Gastrocnemius medialis (tissue), 4 donors: ENCODE measurements at regions not wholly inside any gene's neighbourhood (a gene's known extent, or its start where the extent isn't known, plus 50 kb on each side); places are given as distances from the start of the nearest gene placed in this dataset.

Source experiments
- ATAC-seq, 2 donors: fragments of 150-250 bp; one replicate each; pipeline ENCODE4 v1.9.1; 2016
- DNase-seq, 2 donors: peaks; one replicate each; pipeline ENCODE4 v3.0.0-alpha.2; 2019
- H3K27ac ChIP-seq, 4 donors: fragments of 200-600 bp; sonication (generic); 1 replicate in 1 of 4; 2 replicates in 3 of 4; pipeline ENCODE4 v1.5.1; 2016 to 2018; ENCODE audit warnings: mild to moderate bottlenecking in 2 of 4, moderate library complexity in 1 of 4
- H3K27me3 ChIP-seq, 3 donors: fragments of 200-600 bp; sonication (generic) in 2 of 3; 1 replicate in 1 of 3; 2 replicates in 2 of 3; pipeline versions ENCODE4 v1.5.1 to v1.6.0; 2016 to 2019; ENCODE audit warnings: mild to moderate bottlenecking in 1 of 3, moderate library complexity in 1 of 3
- H3K36me3 ChIP-seq, 2 donors: fragments of 200-600 bp; sonication (generic) in 1 of 2; one replicate each; pipeline ENCODE4 v1.5.1; 2017 to 2018
- H3K4me1 ChIP-seq, 2 donors: fragments of 200-600 bp; sonication (generic) in 1 of 2; one replicate each; pipeline ENCODE4 v1.5.1; 2016 to 2017; ENCODE audit warnings: mild to moderate bottlenecking in 2 of 2
- H3K4me3 ChIP-seq, 4 donors: fragments of 200-600 bp; sonication (generic) in 3 of 4; 1 replicate in 1 of 4; 2 replicates in 3 of 4; pipeline ENCODE4 v1.5.1; 2016 to 2019; ENCODE audit warnings: mild to moderate bottlenecking in 2 of 4
- H3K9me3 ChIP-seq, 3 donors: fragments of 200-600 bp; sonication (generic) in 2 of 3; 1 replicate in 1 of 3; 2 replicates in 2 of 3; pipeline ENCODE4 v1.5.1; 2016 to 2019
- POLR2A ChIP-seq, 2 donors: fragments of 450-650 bp; IDR thresholded peaks; one replicate each; pipeline ENCODE4 v1.6.1; 2017; ENCODE audit warnings: antibody characterized with exemption in 2 of 2, mild to moderate bottlenecking in 2 of 2, moderate library complexity in 2 of 2
- in situ Hi-C, 4 donors: fragments of 200-750 bp; cut with MboI; loops; one replicate each; pipeline versions ENCODE4 v1.15.0 to v1.8.0; 2017; ENCODE audit warnings: low sequenced_read_pairs in 4 of 4
- intact Hi-C: fragments of 100-400 bp; cut with DNase I; formaldehyde crosslinking; loops from one replicate; pipeline ENCODE4 v1.15.1; 2023; ENCODE audit warnings: low total_unique reads
- TF ChIP-seq, protein P1 (sequence below), 5 experiments: fragments of 450-650 bp in 3 of 5; fragments of 200-600 bp in 2 of 5; sonication (generic) in 2 of 5; IDR thresholded peaks in 4 of 5; conservative IDR thresholded peaks in 1 of 5; 1 replicate in 4 of 5; 2 replicates in 1 of 5; pipeline ENCODE4 v1.5.1; 2016 to 2019; ENCODE audit warnings: antibody characterized with exemption in 5 of 5, mild to moderate bottlenecking in 3 of 5, moderate library complexity in 3 of 5

DNA sequence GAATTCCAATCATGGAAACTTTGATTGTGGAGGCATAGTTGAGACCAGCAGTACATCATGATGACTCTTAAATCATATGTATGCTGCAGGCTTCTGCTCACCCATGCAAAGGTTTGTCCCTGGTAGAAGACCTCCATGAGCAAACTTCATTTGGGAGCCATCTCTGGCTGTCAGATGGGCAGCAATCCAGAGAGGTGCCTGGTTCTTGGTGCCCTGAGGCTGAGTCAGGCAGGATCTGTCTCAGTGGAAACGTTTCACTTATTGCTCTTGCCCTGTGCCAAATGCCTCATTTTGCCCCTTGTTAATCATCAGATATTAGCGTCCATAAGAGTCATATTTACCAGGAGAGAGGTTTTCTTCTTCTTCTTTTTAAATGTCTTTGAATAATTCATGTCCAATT lies 151.5 kb upstream of the CELF4 start:
- Histone ChIP-seq H3K9me3 (no peaks in the 10 kb centered on the region), H3K4me1 (no peaks in the 10 kb centered on the region), H3K27me3 (no peaks in the 10 kb centered on the region), H3K27ac (no peak overlapping the region), H3K4me3 (no peak overlapping the region), H3K36me3 (no peaks in the 10 kb centered on the region)
- TF ChIP-seq, protein P1, sequence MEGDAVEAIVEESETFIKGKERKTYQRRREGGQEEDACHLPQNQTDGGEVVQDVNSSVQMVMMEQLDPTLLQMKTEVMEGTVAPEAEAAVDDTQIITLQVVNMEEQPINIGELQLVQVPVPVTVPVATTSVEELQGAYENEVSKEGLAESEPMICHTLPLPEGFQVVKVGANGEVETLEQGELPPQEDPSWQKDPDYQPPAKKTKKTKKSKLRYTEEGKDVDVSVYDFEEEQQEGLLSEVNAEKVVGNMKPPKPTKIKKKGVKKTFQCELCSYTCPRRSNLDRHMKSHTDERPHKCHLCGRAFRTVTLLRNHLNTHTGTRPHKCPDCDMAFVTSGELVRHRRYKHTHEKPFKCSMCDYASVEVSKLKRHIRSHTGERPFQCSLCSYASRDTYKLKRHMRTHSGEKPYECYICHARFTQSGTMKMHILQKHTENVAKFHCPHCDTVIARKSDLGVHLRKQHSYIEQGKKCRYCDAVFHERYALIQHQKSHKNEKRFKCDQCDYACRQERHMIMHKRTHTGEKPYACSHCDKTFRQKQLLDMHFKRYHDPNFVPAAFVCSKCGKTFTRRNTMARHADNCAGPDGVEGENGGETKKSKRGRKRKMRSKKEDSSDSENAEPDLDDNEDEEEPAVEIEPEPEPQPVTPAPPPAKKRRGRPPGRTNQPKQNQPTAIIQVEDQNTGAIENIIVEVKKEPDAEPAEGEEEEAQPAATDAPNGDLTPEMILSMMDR (IDR thresholded peaks at IDR 0.05 in 4 of 5, conservative IDR thresholded peaks at IDR 0.05 in 1 of 5) = no peak
- no peak for TF ChIP-seq POLR2A (IDR thresholded peaks at IDR 0.05)
- DNase-seq (no peak), ATAC-seq (no peak)
- in situ Hi-C loops (no loop called here), intact Hi-C loops (no loop called here)

DNA sequence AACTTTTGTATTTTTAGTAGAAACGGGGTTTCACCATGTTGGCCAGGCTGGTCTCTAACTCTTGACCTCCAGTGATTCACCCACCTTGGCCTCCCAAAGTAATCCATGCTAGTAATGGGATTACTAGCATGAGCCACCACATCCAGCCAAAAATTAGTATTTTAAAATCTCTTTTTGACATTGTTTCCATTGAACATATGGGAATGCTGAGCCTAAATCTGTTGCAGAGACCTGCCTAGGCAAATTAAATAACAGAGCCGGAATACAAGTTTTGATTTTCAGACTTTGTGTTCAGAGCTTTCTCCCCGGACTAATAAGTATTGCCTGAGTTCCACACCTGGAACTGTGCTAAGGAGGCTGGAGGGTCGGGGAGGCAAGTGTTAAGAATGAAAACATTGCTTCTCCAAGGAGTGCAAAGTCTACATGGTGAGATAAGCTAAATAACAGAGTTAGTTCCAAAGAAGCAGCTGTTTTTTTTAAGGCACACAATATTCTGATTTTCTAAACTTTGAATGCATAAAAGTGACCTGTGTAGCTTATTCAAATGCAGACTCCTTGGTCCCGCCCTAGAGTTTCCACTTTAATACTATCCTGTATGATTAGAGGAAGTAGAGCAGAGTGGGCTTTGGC lies 150.6 kb upstream of the CELF4 start:
- Histone ChIP-seq H3K36me3 (no peaks in the 10 kb centered on the region), H3K27ac (no peak overlapping the region), H3K4me1 (no peaks in the 10 kb centered on the region), H3K27me3 (no peaks in the 10 kb centered on the region), H3K9me3 (no peaks in the 10 kb centered on the region), H3K4me3 (no peak overlapping the region)
- no peak for DNase-seq
- intact Hi-C loops = no loop called here
- no peak for ATAC-seq
- in situ Hi-C loops = no loop called here
- TF ChIP-seq, protein P1 (IDR thresholded peaks at IDR 0.05 in 4 of 5, conservative IDR thresholded peaks at IDR 0.05 in 1 of 5) = no peak
- TF ChIP-seq POLR2A (IDR thresholded peaks at IDR 0.05) = no peak

- ATAC-seq (no peak), DNase-seq (no peak)
- in situ Hi-C loops (no loop called here), intact Hi-C loops (no loop called here)
- H3K27ac ChIP-seq = no peak overlapping the region
- no peak overlapping the region for H3K4me3 ChIP-seq
- H3K9me3 ChIP-seq = no peaks in the 10 kb centered on the region
- H3K4me1 ChIP-seq = no peaks in the 10 kb centered on the region
- TF ChIP-seq, protein P1 (IDR thresholded peaks at IDR 0.05 in 4 of 5, conservative IDR thresholded peaks at IDR 0.05 in 1 of 5) = no peak
- no peak for TF ChIP-seq POLR2A (IDR thresholded peaks at IDR 0.05)
- no peaks in the 10 kb centered on the region for H3K27me3 ChIP-seq
- H3K36me3 ChIP-seq = no peaks in the 10 kb centered on the region
These were observed 149.1 kb upstream of the CELF4 start for GRCh38 chr18:37714691-37715090.

- TF ChIP-seq, protein P1 (IDR thresholded peaks at IDR 0.05 in 4 of 5, conservative IDR thresholded peaks at IDR 0.05 in 1 of 5) = no peak
- no peak for TF ChIP-seq POLR2A (IDR thresholded peaks at IDR 0.05)
- Histone ChIP-seq H3K36me3 (no peaks in the 10 kb centered on the region), H3K27ac (no peak overlapping the region), H3K4me1 (no peaks in the 10 kb centered on the region), H3K27me3 (no peaks in the 10 kb centered on the region), H3K4me3 (no peak overlapping the region), H3K9me3 (no peaks in the 10 kb centered on the region)
- intact Hi-C loops (no loop called here), in situ Hi-C loops (no loop called here)
- ATAC-seq = no peak
- DNase-seq = no peak
These were observed 147.2 kb upstream of the CELF4 start for GRCh38 chr18:37712776-37713175.
